Heart right ventricle (tissue), 16 donors: ENCODE measurements at regions not wholly inside any gene's neighbourhood (a gene's known extent, or its start where the extent isn't known, plus 50 kb on each side); places are given as distances from the start of the nearest gene placed in this dataset.

Experiments
- ATAC-seq, 8 donors: fragments of 200-7000 bp; cut with Tn5 transposase; one replicate each; pipeline ENCODE4 v1.9.1; 2020; ENCODE audit warnings: mild to moderate bottlenecking in 8 of 8, moderate library complexity in 8 of 8, moderate number of reproducible peaks in 1 of 8
- DNase-seq, 2 donors: peaks; one replicate each; pipeline ENCODE4 v3.0.0-alpha.2; 2020
- H3K27ac ChIP-seq, 10 donors: fragments of 200-600 bp; sonication (generic) in 2 of 10; one replicate each; pipeline versions ENCODE4 v1.5.0 to v1.8.0; 2020 to 2022; ENCODE audit warnings: mild to moderate bottlenecking in 3 of 10
- H3K27me3 ChIP-seq, 7 donors: fragments of 200-600 bp; one replicate each; pipeline ENCODE4 v1.8.0; 2021 to 2022; ENCODE audit warnings: mild to moderate bottlenecking in 2 of 7
- H3K36me3 ChIP-seq, 9 donors: fragments of 200-600 bp; sonication (generic) in 1 of 9; one replicate each; pipeline versions ENCODE4 v1.5.0 to v1.8.0; 2020 to 2022; ENCODE audit warnings: mild to moderate bottlenecking in 2 of 9
- H3K4me1 ChIP-seq, 9 donors: fragments of 200-600 bp; sonication (generic) in 1 of 9; one replicate each; pipeline versions ENCODE4 v1.5.0 to v1.8.0; 2020 to 2022; ENCODE audit warnings: mild to moderate bottlenecking in 4 of 9
- H3K4me3 ChIP-seq, 10 donors: fragments of 200-600 bp; sonication (generic) in 2 of 10; one replicate each; pipeline versions ENCODE4 v1.5.0 to v1.8.0; 2020 to 2022; ENCODE audit warnings: mild to moderate bottlenecking in 7 of 10, moderate library complexity in 2 of 10
- H3K9me3 ChIP-seq, 11 donors: fragments of 200-600 bp in 10 of 11; sonication (generic) in 2 of 11; one replicate each; pipeline versions ENCODE4 v1.5.0 to v1.8.0; 2013 to 2022; ENCODE audit warnings: mild to moderate bottlenecking in 2 of 11, control low read depth in 1 of 11, moderate library complexity in 1 of 11
- CTCF ChIP-seq, 9 donors: fragments of 200-600 bp; sonication (generic) in 2 of 9; IDR thresholded peaks; one replicate each; pipeline versions ENCODE4 v1.5.0 to v1.8.0; 2021 to 2022; ENCODE audit warnings: antibody characterized with exemption in 9 of 9, mild to moderate bottlenecking in 5 of 9, moderate library complexity in 1 of 9
- WGBS, 2 donors: extraction: QIAGEN DNeasy Blood & Tissue Kit; methylation state at CpG; one replicate each; pipeline ENCODE4 v1.1.7; 2013; ENCODE audit warnings: inconsistent platforms in 1 of 2; 5-methylcytosine and 5-hydroxymethylcytosine counted together
- intact Hi-C, 10 donors: fragments of 100-400 bp; cut with DNase I; formaldehyde crosslinking; loops; one replicate each; pipeline versions ENCODE4 v1.11.1 to v1.14.2; 2022
- donor health status: Arrhythmogenic right ventricular cardiomyopathy.
- donor health status: ischemic (EF 13 %, LVEDD 7.1; RV severe dilation, severe dysfunction).
- donor health status: healthy with polysubstance abuse.
- donor health status: DM: no; HTN: yes; CAD: no.
- donor health status: DM: no; HTN: no; CAD: no.
- donor health status: ischemic (EF 25% LVEDD 6.9; RV normal size, moderate dysfunction).
- donor health status: ischemic (EF 25% LVEDD 5.7; RV mildly dilated, moderate dysfunction).
- donor health status: healthy.
- donor health status: DM: yes; HTN: yes; CAD: no.
- donor health status: Ischemic cardiomyopathy.
- donor health status: ischemic (EF 35%, LVEDD 5.7; RV mildly dilated, moderate dysfunction).
- donor health status: nonischemic (EF 11% LVEDD 7.7; RV severe dilation, severe dysfunction).
- donor health status: DM: yes; HTN: yes; CAD: no.
- donor health status: PGD.
- donor health status: ischemic (EF 29% LVEDD 5.4; RV normal size, mild dysfunction).
- donor health status: nonischemic (EF 23%, LVEDD 6.1; RV moderate dilation, normal function).

- Histone ChIP-seq H3K36me3 (no peaks in the 10 kb centered on the region), H3K4me3 (no peak overlapping the region), H3K9me3 (no peaks in the 10 kb centered on the region), H3K27me3 (no peaks in the 10 kb centered on the region), H3K27ac (peak overlapping the region in 1 of 10 donors; percentile 41), H3K4me1 (peaks cover 2 to 39% (median 16%) of the 10 kb centered on the region in 9 donors)
- intact Hi-C loops: no loop called here
- ATAC-seq: no peak
- DNase-seq: no peak
- TF ChIP-seq CTCF (IDR thresholded peaks at IDR 0.05): no peak
- 72 to 84% methylated on average over 1 of the region's 1 CpG for WGBS, 2 donors
Observed at GRCh38 chr13:44760434-44760833, 184.3 kb upstream of the TSC22D1 start.

GRCh38 chr13:44759384-44760360 lies 183.5 kb upstream of the TSC22D1 start:
- Histone ChIP-seq H3K27ac (peak overlapping the region in 1 of 10 donors; percentile 41), H3K27me3 (no peaks in the 10 kb centered on the region), H3K4me1 (peaks cover 2 to 32% (median 16%) of the 10 kb centered on the region in 9 donors), H3K4me3 (no peak overlapping the region), H3K36me3 (no peaks in the 10 kb centered on the region), H3K9me3 (no peaks in the 10 kb centered on the region)
- intact Hi-C loops: loop anchor here in 2 of 10 donors (10.0 kb wide), 2 partner anchors 95 to 185 kb away; partner anchors contain the start of gene TSC22D1 (in 1 of the 2)
- DNase-seq (peak in 1 of 2 donors; percentile 10), ATAC-seq (peak in 4 of 8 donors; percentile 43 to 65 (median 48))
- no peak for TF ChIP-seq CTCF (IDR thresholded peaks at IDR 0.05)
- 51 to 63% methylated on average over 6 of the region's 6 CpGs for WGBS, 2 donors

DNA sequence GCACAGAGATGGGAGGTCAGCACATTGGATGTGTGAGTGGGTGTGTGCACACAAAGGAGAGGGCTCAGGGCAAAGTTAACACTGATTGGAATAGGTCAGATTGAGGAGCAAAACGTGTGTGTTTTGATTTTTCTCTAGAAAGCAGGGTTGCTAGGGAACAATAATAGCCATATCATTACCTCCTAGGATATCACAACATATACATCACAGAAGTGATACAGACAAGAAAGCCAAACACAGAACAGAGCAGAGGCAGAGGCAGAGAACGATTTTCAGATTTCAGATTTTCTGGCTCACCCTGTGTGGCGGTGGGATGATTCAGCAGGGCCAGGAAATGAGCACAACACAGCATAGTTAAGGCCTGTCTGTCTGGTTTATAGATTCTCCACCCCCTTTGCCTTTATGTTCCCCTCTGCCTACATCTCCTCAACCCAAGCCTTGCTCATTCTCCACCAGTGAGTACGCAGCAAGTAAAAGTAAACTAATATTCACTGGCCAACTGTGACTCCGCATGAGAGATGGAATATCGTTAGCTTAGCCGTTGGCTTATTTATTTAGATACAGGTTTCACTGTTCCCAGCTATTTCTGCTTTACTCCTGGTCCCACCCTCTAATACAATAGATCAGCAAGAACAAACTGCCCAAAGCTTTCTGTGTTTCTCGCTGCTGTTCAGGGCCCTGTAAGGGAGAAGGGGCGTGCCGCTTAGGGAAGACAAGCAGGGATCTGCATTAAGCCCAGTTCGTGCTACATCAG lies 182.7 kb upstream of the TSC22D1 start:
- peaks cover 0 to 25% (median 12%) of the 10 kb centered on the region in 9 donors for H3K4me1 ChIP-seq
- peak in 1 of 8 donors; percentile 26 for ATAC-seq
- H3K27ac ChIP-seq: no peak overlapping the region
- no peaks in the 10 kb centered on the region for H3K27me3 ChIP-seq
- WGBS, 2 donors: 76 to 81% methylated on average over 11 of the region's 11 CpGs
- TF ChIP-seq CTCF (IDR thresholded peaks at IDR 0.05): no peak
- DNase-seq: no peak
- intact Hi-C loops: loop anchor here in 2 of 10 donors (10.0 kb wide), 2 partner anchors 96 to 184 kb away; partner anchors contain the start of gene TSC22D1 (in 1 of the 2)
- no peaks in the 10 kb centered on the region for H3K9me3 ChIP-seq
- H3K36me3 ChIP-seq: no peaks in the 10 kb centered on the region
- H3K4me3 ChIP-seq: no peak overlapping the region

- H3K36me3 ChIP-seq: no peaks in the 10 kb centered on the region
- no peak overlapping the region for H3K27ac ChIP-seq
- TF ChIP-seq CTCF (IDR thresholded peaks at IDR 0.05): no peak
- no peaks in the 10 kb centered on the region for H3K27me3 ChIP-seq
- no peaks in the 10 kb centered on the region for H3K9me3 ChIP-seq
- no peak overlapping the region for H3K4me3 ChIP-seq
- intact Hi-C loops: loop anchor here in 2 of 10 donors (10.0 kb wide), 2 partner anchors 97 to 183 kb away; partner anchors contain the start of gene TSC22D1 (in 1 of the 2)
- peaks cover 0 to 18% (median 7%) of the 10 kb centered on the region in 9 donors for H3K4me1 ChIP-seq
- ATAC-seq (no peak), DNase-seq (no peak)
- 97 to 98% methylated on average over 3 of the region's 3 CpGs for WGBS, 2 donors
Observed at GRCh38 chr13:44757671-44758070, 181.5 kb upstream of the TSC22D1 start.
